WI38 (cell line): ENCODE measurements at regions not wholly inside any gene's neighbourhood (a gene's known extent, or its start where the extent isn't known, plus 50 kb on each side); places are given as distances from the start of the nearest gene placed in this dataset.

ENCODE experiments used
- H3K4me3 ChIP-seq: 2 replicates; pipeline ENCODE4 v1.5.1; 2011; ENCODE audit warnings: low read depth, mild to moderate bottlenecking, control low read depth, low read length
- CTCF ChIP-seq: IDR thresholded peaks from 2 replicates; pipeline ENCODE4 v1.5.1; 2012; ENCODE audit warnings: low read depth, mild to moderate bottlenecking, control low read depth, low read length

- no peak overlapping the region for H3K4me3 ChIP-seq
- no peak for TF ChIP-seq CTCF
Measured at GRCh38 chr9:108609227-108609896, 246.4 kb downstream of the ACTL7B start.

GRCh38 chr9:108607607-108608006 is 248.2 kb downstream of the ACTL7B start:
- TF ChIP-seq CTCF = no peak
- H3K4me3 ChIP-seq = no peak overlapping the region

- no peak overlapping the region for H3K4me3 ChIP-seq
- no peak for TF ChIP-seq CTCF
Measured at GRCh38 chr9:108606401-108606800, 249.4 kb downstream of the ACTL7B start.

- no peak for TF ChIP-seq CTCF
- H3K4me3 ChIP-seq = no peak overlapping the region
Measured at GRCh38 chr9:108603141-108603540, 252.6 kb downstream of the ACTL7B start.

- no peak for TF ChIP-seq CTCF
- no peak overlapping the region for H3K4me3 ChIP-seq
Measured at GRCh38 chr9:108600896-108601295, 254.9 kb downstream of the ACTL7B start.

GRCh38 chr9:108599571-108599970 is 256.2 kb downstream of the ACTL7B start:
- no peak overlapping the region for H3K4me3 ChIP-seq
- no peak for TF ChIP-seq CTCF

GRCh38 chr9:108591121-108591520 is 264.7 kb downstream of the ACTL7B start:
- no peak overlapping the region for H3K4me3 ChIP-seq
- no peak for TF ChIP-seq CTCF
